ENCODE measurements at regions not wholly inside any gene's neighbourhood (a gene's known extent, or its start where the extent isn't known, plus 50 kb on each side); places are given as distances from the start of the nearest gene placed in this dataset.

DNA sequence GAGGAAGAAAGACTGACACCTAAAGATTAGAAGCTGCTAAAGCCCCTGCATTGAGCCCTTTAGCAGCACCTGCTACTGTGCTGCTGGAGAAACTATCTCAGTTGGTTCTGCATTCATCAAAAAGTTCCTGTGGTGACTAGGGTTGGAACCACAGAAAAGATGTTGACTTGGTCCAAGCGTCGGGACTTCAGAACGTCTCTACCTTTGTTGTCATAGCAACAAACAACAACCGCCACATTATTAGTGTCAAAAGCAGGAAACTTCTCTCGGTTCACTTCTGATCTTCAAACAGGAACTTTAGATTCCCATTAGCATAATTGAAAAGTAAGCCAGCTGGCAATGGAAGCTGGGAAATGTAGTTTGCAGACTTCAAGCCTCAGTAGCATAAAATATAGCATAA, 368.0 kb downstream of the SEC23A start:
- Mint-ChIP-seq H3K27me3 (ENCODE audit: insufficient read depth) (peaks cover 3% of the 10 kb centered on the region), H3K36me3 (ENCODE audit: low read depth) (no peaks in the 10 kb centered on the region), H3K27ac (no peak overlapping the region), H3K9me3 (no peaks in the 10 kb centered on the region), H3K4me1 (ENCODE audit: low read depth) (no peaks in the 10 kb centered on the region), H3K4me3 (no peak overlapping the region)
- intact Hi-C loops (cut with micrococcal nuclease), result no loop called here
- no peak for DNase-seq (ENCODE audit: low spot score)

DNA sequence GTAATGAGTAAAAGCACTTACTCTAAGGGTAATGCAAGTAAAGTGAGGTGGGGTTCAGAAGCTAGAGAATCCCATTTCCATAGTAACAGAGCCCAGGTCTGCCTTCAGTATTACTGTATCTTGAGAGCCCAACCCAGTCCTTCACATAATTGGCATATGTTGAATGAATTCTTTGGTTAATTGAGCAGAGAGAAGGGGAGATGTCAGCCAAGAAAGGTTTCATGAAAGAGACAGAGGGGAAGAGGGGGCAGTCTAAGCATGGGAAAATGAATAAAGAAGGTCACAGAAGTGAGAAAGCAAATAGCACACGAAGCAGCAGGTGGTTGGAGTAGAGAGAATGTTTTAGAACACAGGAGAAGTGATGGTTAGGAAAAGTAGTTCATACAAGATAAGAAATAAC, 371.1 kb downstream of the SEC23A start:
- no peak for DNase-seq (ENCODE audit: low spot score)
- Mint-ChIP-seq H3K4me1 (ENCODE audit: low read depth) (no peaks in the 10 kb centered on the region), H3K9me3 (no peaks in the 10 kb centered on the region), H3K4me3 (no peak overlapping the region), H3K27me3 (ENCODE audit: insufficient read depth) (peaks cover 3% of the 10 kb centered on the region), H3K36me3 (ENCODE audit: low read depth) (no peaks in the 10 kb centered on the region), H3K27ac (no peak overlapping the region)
- intact Hi-C loops (cut with micrococcal nuclease), result no loop called here

DNA sequence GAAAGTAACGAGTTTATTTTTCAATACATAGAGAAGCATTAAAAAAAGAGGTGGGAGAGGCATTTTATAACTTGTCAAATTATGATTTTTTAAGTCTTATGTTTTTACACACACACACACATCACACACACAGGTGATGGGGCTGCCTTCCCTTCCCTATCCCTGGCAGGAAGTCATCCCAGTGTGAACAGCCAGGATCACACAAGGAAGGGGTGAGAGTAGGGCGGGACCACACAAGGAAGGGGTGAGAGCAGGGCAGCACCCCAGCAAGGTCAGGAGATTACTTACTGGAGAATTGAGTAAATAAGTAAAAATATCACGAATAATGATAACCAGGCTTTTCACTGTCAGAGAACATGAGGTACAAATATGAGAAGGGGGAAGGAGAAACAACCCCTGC, 372.6 kb downstream of the SEC23A start:
- Mint-ChIP-seq H3K27ac (no peak overlapping the region), H3K27me3 (ENCODE audit: insufficient read depth) (peaks cover 3% of the 10 kb centered on the region), H3K4me3 (no peak overlapping the region), H3K36me3 (ENCODE audit: low read depth) (no peaks in the 10 kb centered on the region), H3K4me1 (ENCODE audit: low read depth) (no peaks in the 10 kb centered on the region), H3K9me3 (no peaks in the 10 kb centered on the region)
- intact Hi-C loops (cut with micrococcal nuclease), result no loop called here
- DNase-seq (ENCODE audit: low spot score), result no peak

DNA sequence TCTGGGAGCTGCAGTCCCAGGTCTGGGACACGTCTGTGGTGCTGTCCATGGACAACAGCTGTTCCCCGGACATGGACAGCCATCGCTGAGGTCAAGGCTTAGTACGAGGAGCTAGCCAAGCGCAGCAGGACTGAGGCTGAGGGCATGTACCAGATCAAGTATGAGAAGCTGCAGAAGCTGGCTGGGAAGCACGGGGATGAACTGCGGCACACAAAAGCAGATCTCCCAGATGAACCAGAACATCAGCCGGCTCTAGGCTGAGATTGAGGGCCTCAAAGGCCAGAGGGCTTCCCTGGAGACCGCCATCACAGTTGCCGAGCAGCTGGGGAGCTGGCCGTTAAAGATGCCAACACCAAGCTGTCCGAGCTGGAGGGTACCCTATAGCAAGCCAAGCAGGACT, 375.3 kb downstream of the SEC23A start:
- H3K4me1 Mint-ChIP-seq (ENCODE audit: low read depth), result no peaks in the 10 kb centered on the region
- DNase-seq (ENCODE audit: low spot score), result no peak
- intact Hi-C loops (cut with micrococcal nuclease), result no loop called here
- H3K27ac Mint-ChIP-seq, result no peak overlapping the region
- H3K27me3 Mint-ChIP-seq (ENCODE audit: insufficient read depth), result peaks cover 3% of the 10 kb centered on the region
- no peaks in the 10 kb centered on the region for H3K9me3 Mint-ChIP-seq
- no peak overlapping the region for H3K4me3 Mint-ChIP-seq
- no peaks in the 10 kb centered on the region for H3K36me3 Mint-ChIP-seq (ENCODE audit: low read depth)

DNA sequence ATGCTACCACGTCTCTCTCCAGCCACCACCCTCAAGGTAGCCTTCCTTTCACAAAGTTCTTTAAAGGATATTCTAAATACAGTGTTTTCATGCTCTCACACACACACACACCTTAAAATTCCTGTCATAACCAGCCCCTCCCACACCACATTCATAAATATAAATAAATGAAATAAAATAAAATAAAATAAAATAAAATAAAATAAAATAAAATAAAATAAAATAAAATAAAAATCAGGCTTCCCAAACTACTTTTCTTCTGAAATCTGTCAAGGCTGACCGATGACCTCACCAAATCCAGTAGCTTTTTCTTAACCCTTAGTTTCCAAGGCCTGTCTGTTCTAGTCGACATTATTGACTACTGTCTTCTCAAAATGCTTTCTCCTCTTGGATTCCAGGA, 378.4 kb downstream of the SEC23A start:
- H3K27me3 Mint-ChIP-seq (ENCODE audit: insufficient read depth), result no peaks in the 10 kb centered on the region
- no peaks in the 10 kb centered on the region for H3K4me1 Mint-ChIP-seq (ENCODE audit: low read depth)
- no peak for DNase-seq (ENCODE audit: low spot score)
- no peak overlapping the region for H3K4me3 Mint-ChIP-seq
- H3K9me3 Mint-ChIP-seq, result no peaks in the 10 kb centered on the region
- H3K36me3 Mint-ChIP-seq (ENCODE audit: low read depth), result no peaks in the 10 kb centered on the region
- H3K27ac Mint-ChIP-seq, result no peak overlapping the region
- intact Hi-C loops (cut with micrococcal nuclease), result no loop called here

DNA sequence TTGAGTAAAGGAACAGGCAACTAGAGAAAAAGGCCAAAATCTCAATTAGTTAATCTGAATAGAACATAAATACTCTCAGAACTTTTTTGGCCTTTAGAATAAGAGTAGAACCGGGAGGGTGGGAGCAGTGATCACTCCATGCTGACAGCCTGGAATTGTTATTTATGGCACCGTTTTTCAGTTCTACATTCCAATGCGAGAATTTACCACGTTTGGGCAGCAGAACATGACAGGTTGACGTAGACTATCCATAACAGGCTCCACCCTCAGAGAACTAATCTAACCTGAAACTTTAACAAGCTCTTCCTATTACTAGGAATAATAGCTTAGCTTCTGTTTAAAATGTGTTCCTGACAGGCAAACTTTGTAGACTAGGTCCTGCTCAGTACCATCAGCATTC, 379.1 kb downstream of the SEC23A start:
- Mint-ChIP-seq H3K27ac (no peak overlapping the region), H3K27me3 (ENCODE audit: insufficient read depth) (no peaks in the 10 kb centered on the region), H3K9me3 (no peaks in the 10 kb centered on the region), H3K36me3 (ENCODE audit: low read depth) (no peaks in the 10 kb centered on the region), H3K4me3 (no peak overlapping the region), H3K4me1 (ENCODE audit: low read depth) (no peaks in the 10 kb centered on the region)
- DNase-seq (ENCODE audit: low spot score), result no peak
- intact Hi-C loops (cut with micrococcal nuclease), result no loop called here

DNA sequence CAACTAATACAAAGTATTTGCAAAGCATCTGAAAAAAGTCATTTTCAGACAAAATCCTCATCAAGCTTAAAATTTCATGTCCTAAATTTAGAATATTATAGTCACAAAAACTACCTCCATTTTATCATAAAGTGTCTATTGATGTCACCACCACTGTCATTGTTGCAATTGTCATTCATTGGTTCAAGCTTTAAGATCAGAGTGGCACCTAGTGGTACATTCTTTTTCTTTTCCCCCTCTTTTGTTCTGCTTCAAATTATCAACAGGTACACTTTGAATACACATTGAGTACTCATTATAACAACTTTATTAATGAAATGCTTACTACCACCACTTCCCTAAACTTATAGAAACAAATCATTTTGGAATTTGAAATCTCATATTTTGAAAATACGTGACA, 379.8 kb downstream of the SEC23A start:
- H3K36me3 Mint-ChIP-seq (ENCODE audit: low read depth), result no peaks in the 10 kb centered on the region
- no peaks in the 10 kb centered on the region for H3K27me3 Mint-ChIP-seq (ENCODE audit: insufficient read depth)
- no peak overlapping the region for H3K4me3 Mint-ChIP-seq

DNA sequence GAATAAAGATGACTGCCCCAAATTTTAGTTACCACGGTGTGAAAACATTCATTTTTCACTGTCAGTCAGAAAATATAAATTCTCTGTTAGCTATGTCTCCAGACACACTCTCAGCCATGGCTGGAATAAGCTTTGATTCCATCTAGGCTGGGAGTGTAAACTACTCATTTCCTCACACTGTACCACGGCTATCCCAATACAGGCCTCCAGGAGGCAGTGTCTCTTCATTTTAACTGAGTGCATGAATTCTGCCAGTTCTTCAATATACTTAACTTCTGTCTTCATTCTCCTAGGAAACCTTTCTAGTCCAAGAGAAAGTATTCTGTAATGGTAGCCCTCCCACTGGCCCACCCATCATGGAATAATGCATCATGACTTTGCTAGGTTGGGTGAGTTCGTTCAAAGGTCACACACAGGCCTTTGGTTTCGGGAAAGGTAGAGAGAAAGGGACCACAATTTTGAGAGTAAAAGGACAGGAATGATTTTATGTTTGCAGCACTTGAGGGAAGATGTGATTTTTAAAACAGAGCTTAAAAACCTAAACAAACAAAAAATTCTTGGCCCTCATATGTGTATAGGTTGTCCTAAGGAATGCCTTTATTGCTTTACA, 381.1 kb downstream of the SEC23A start:
- H3K4me3 Mint-ChIP-seq, result no peak overlapping the region
- intact Hi-C loops (cut with micrococcal nuclease), result loop anchor here (1.0 kb wide), 1 partner anchor 145 kb away; no protein-coding TSS in a partner anchor
- H3K9me3 Mint-ChIP-seq, result no peaks in the 10 kb centered on the region
- H3K27ac Mint-ChIP-seq, result no peak overlapping the region
- no peaks in the 10 kb centered on the region for H3K27me3 Mint-ChIP-seq (ENCODE audit: insufficient read depth)
- H3K36me3 Mint-ChIP-seq (ENCODE audit: low read depth), result no peaks in the 10 kb centered on the region
- peak; percentile 4 for DNase-seq (ENCODE audit: low spot score)
- no peaks in the 10 kb centered on the region for H3K4me1 Mint-ChIP-seq (ENCODE audit: low read depth)

More for the DNA sequence above, 379.8 kb downstream of the SEC23A start:
- Mint-ChIP-seq H3K27ac (no peak overlapping the region), H3K9me3 (no peaks in the 10 kb centered on the region), H3K4me1 (ENCODE audit: low read depth) (no peaks in the 10 kb centered on the region)
- intact Hi-C loops (cut with micrococcal nuclease), result no loop called here
- DNase-seq (ENCODE audit: low spot score), result no peak

DNA sequence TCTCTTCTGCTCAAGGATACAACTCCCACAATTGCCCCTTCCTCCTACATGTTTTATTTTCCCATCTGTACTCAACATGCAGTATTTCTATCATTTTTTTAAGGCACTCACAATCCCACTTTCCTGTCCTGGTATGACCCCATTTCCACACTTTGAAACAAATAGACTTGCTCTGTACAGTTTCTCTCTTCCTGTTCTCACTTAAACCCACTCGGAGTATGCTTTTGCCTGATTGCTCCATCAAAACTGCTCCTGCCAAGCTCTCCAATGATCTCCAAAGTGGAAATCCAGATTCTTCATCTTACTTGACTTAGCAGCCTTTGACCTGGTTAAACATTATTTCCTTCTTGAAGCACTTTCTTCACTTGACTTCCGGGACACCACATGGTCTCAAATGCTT, 384.5 kb downstream of the SEC23A start:
- no peaks in the 10 kb centered on the region for H3K9me3 Mint-ChIP-seq
- H3K27ac Mint-ChIP-seq, result no peak overlapping the region
- intact Hi-C loops (cut with micrococcal nuclease), result no loop called here

DNA sequence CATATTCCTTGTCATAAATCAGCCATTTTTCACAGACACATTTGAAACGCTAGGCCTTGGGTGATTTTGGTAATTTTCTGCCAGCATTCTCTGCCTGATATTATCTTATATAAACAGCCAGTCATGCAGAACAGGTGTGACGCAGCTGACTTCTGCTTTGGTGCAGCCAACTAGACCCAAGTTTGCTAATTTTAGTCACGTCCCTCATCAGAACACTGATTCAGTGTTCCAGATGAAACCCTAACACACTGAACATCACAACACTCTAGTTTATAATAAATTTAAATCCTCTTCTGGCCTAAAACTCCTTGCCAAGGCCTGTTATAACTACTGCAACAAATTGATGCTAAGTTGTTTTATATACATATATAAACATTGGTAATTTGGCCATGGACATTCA, 386.1 kb downstream of the SEC23A start:
- H3K4me3 Mint-ChIP-seq, result no peak overlapping the region

More for the DNA sequence above, 384.5 kb downstream of the SEC23A start:
- DNase-seq (ENCODE audit: low spot score), result no peak
- H3K4me1 Mint-ChIP-seq (ENCODE audit: low read depth), result no peaks in the 10 kb centered on the region
- no peaks in the 10 kb centered on the region for H3K36me3 Mint-ChIP-seq (ENCODE audit: low read depth)
- H3K27me3 Mint-ChIP-seq (ENCODE audit: insufficient read depth), result no peaks in the 10 kb centered on the region
- H3K4me3 Mint-ChIP-seq, result no peak overlapping the region

DNA sequence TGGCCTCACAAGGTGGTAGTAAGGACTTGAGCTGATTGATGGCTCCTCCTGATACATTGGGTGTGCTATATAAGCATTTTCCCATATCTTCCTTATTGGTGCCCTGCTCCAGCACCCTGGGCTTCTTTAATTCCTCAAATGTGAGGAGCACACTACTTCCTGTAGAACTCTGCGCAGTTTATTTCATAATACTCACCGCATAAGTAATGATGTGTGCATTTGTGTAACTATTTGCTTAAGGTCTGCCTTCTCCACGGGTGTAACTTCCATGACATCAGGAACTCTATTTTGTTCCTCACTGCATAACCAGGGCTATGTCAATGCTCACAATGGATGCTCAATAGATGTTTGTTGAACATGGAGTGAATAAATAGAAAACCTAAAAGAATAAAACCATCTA, 392.2 kb downstream of the SEC23A start:
- Mint-ChIP-seq H3K36me3 (ENCODE audit: low read depth) (no peaks in the 10 kb centered on the region), H3K27ac (no peak overlapping the region), H3K4me1 (ENCODE audit: low read depth) (no peaks in the 10 kb centered on the region), H3K4me3 (no peak overlapping the region), H3K27me3 (ENCODE audit: insufficient read depth) (no peaks in the 10 kb centered on the region), H3K9me3 (no peaks in the 10 kb centered on the region)
- no peak for DNase-seq (ENCODE audit: low spot score)
- intact Hi-C loops (cut with micrococcal nuclease), result no loop called here

More for the DNA sequence above, 386.1 kb downstream of the SEC23A start:
- Mint-ChIP-seq H3K27ac (no peak overlapping the region), H3K4me1 (ENCODE audit: low read depth) (no peaks in the 10 kb centered on the region), H3K27me3 (ENCODE audit: insufficient read depth) (no peaks in the 10 kb centered on the region), H3K9me3 (no peaks in the 10 kb centered on the region), H3K36me3 (ENCODE audit: low read depth) (no peaks in the 10 kb centered on the region)
- DNase-seq (ENCODE audit: low spot score), result no peak
- intact Hi-C loops (cut with micrococcal nuclease), result no loop called here

DNA sequence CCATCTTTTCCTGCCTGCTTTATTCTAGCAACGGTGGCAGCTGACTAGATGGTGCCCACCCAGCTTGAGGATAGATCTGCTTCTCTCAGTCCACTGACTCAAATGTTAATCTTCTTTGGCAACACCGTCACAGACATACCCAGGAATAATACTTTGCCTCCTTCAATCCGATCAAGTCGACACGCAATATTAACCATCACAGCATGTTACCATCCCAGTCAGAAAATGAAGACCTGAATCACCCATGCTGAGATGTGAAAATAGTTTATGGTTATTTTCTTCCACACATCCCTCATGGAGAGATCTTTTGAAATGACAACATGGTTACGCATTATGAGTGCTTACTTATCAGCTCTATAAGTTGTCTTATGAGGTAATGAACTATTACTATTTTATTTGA, 392.8 kb downstream of the SEC23A start:
- no peaks in the 10 kb centered on the region for H3K4me1 Mint-ChIP-seq (ENCODE audit: low read depth)
- H3K36me3 Mint-ChIP-seq (ENCODE audit: low read depth), result no peaks in the 10 kb centered on the region
- H3K27me3 Mint-ChIP-seq (ENCODE audit: insufficient read depth), result no peaks in the 10 kb centered on the region
- DNase-seq (ENCODE audit: low spot score), result no peak
- intact Hi-C loops (cut with micrococcal nuclease), result no loop called here
- H3K4me3 Mint-ChIP-seq, result no peak overlapping the region
- H3K27ac Mint-ChIP-seq, result no peak overlapping the region
- H3K9me3 Mint-ChIP-seq, result no peaks in the 10 kb centered on the region

DNA sequence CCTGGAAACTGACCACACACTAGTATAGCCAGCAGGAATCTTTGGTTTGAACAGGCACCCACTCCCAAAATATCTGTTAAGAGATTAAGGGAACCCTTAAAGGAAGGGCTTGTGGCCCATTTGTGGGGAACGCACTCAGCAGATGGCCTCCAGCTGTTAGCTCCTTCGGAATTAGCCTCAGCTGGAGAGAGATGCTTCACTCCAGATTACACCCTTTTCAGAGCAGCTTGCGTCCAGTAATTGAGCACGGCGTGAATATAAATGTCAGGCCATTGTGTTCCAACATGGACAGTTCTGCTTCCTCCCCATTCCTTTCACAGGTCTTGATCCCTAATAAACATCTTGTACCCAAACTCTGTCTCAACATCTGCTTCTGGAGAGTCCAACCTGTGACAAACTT, 397.8 kb downstream of the SEC23A start:
- Mint-ChIP-seq H3K27ac (no peak overlapping the region), H3K36me3 (ENCODE audit: low read depth) (no peaks in the 10 kb centered on the region), H3K9me3 (no peaks in the 10 kb centered on the region), H3K4me1 (ENCODE audit: low read depth) (no peaks in the 10 kb centered on the region), H3K27me3 (ENCODE audit: insufficient read depth) (no peaks in the 10 kb centered on the region), H3K4me3 (no peak overlapping the region)
- intact Hi-C loops (cut with micrococcal nuclease), result no loop called here
- no peak for DNase-seq (ENCODE audit: low spot score)

DNA sequence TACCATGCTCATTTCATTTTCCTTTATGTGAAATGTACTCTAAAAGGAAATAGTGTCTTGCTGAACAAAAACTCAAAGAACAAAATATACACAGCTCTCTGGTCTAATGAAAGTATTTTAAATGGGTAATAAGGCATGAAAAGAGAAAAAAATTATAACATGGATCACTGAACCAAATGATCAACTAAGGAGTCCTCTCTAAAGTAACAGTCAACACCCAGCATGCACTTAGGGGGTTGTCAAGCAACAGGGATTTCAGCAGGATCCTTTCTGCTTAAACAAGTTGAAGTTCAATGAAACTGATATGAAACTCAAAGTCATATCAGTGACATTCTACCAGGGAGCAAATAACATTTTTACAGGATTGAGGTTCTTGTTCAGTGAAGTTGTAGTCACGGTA, 398.8 kb downstream of the SEC23A start:
- H3K36me3 Mint-ChIP-seq (ENCODE audit: low read depth), result no peaks in the 10 kb centered on the region
- intact Hi-C loops (cut with micrococcal nuclease), result no loop called here
- H3K4me1 Mint-ChIP-seq (ENCODE audit: low read depth), result peaks cover 6% of the 10 kb centered on the region
- H3K4me3 Mint-ChIP-seq, result no peak overlapping the region
- no peak overlapping the region for H3K27ac Mint-ChIP-seq
- no peaks in the 10 kb centered on the region for H3K9me3 Mint-ChIP-seq
- H3K27me3 Mint-ChIP-seq (ENCODE audit: insufficient read depth), result no peaks in the 10 kb centered on the region
- DNase-seq (ENCODE audit: low spot score), result no peak
